Testis (tissue), 2 donors: ENCODE measurements at regions not wholly inside any gene's neighbourhood (a gene's known extent, or its start where the extent isn't known, plus 50 kb on each side); places are given as distances from the start of the nearest gene placed in this dataset.

Source experiments
- DNase-seq: peaks from one replicate; pipeline ENCODE4 v3.0.0-alpha.2; 2019
- H3K27ac ChIP-seq, 2 donors: fragments of 200-600 bp; sonication (generic); one replicate each; pipeline ENCODE4 v1.5.1; 2019
- H3K27me3 ChIP-seq: fragments of 200-600 bp; sonication (generic); one replicate; pipeline ENCODE4 v1.5.1; 2019
- H3K36me3 ChIP-seq: fragments of 200-600 bp; sonication (generic); one replicate; pipeline ENCODE4 v1.5.1; 2017; ENCODE audit warnings: low read depth; ENCODE audit errors: missing control alignments
- H3K4me1 ChIP-seq: fragments of 200-600 bp; sonication (generic); one replicate; pipeline ENCODE4 v1.5.1; 2019
- H3K4me3 ChIP-seq, 2 donors: fragments of 200-600 bp; sonication (generic); one replicate each; pipeline ENCODE4 v1.5.1; 2017 to 2019
- H3K9me3 ChIP-seq: fragments of 200-600 bp; sonication (generic); one replicate; pipeline ENCODE4 v1.5.1; 2017
- CTCF ChIP-seq, 3 experiments: fragments of 450-650 bp in 2 of 3; fragments of 200-600 bp in 1 of 3; sonication (generic) in 1 of 3; IDR thresholded peaks; one replicate each; pipeline ENCODE4 v1.5.1; 2016 to 2019; ENCODE audit warnings: antibody characterized with exemption in 3 of 3, mild to moderate bottlenecking in 2 of 3, moderate library complexity in 1 of 3
- POLR2A ChIP-seq: fragments of 450-650 bp; IDR thresholded peaks from one replicate; pipeline ENCODE4 v1.6.1; 2017; ENCODE audit warnings: antibody characterized with exemption, mild to moderate bottlenecking, moderate library complexity
- WGBS, 2 donors: methylation state at CpG; one replicate each; pipeline ENCODE4 v1.1.5; 2018; 5-methylcytosine and 5-hydroxymethylcytosine counted together
- intact Hi-C: fragments of 100-400 bp; cut with DNase I; formaldehyde crosslinking; loops from one replicate; pipeline ENCODE4 v1.15.1; 2023; ENCODE audit warnings: low total_unique reads

- intact Hi-C loops = no loop called here
- H3K4me1 ChIP-seq = no peaks in the 10 kb centered on the region
- TF ChIP-seq POLR2A = no peak
- H3K27ac ChIP-seq = no peak overlapping the region
- no peak overlapping the region for H3K4me3 ChIP-seq
- no peaks in the 10 kb centered on the region for H3K9me3 ChIP-seq
- H3K36me3 ChIP-seq = no peaks in the 10 kb centered on the region
- DNase-seq = no peak
- H3K27me3 ChIP-seq = no peaks in the 10 kb centered on the region
- 91 to 94% methylated on average over 2 of the region's 2 CpGs for WGBS, 2 donors
These were observed 162.3 kb downstream of the TGFB2 start for GRCh38 chr1:218507355-218508002.

- Histone ChIP-seq H3K36me3 (no peaks in the 10 kb centered on the region), H3K4me1 (no peaks in the 10 kb centered on the region), H3K27me3 (no peaks in the 10 kb centered on the region), H3K27ac (peak overlapping the region in 1 of 2 donors; percentile 44), H3K9me3 (no peaks in the 10 kb centered on the region), H3K4me3 (no peak overlapping the region)
- no peak for DNase-seq
- intact Hi-C loops = no loop called here
- 71 to 82% methylated on average over 6 of the region's 6 CpGs for WGBS, 2 donors
- TF ChIP-seq CTCF (IDR thresholded peaks at IDR 0.05) = no peak
- TF ChIP-seq POLR2A = no peak
These were observed 165.1 kb downstream of the TGFB2 start for GRCh38 chr1:218510153-218510772.

- H3K4me3 ChIP-seq = no peak overlapping the region
- H3K27ac ChIP-seq = no peak overlapping the region
- H3K36me3 ChIP-seq = no peaks in the 10 kb centered on the region
- TF ChIP-seq CTCF (IDR thresholded peaks at IDR 0.05) = no peak
- TF ChIP-seq POLR2A = no peak
- no peak for DNase-seq
- H3K9me3 ChIP-seq = no peaks in the 10 kb centered on the region
- intact Hi-C loops = no loop called here
- no peaks in the 10 kb centered on the region for H3K27me3 ChIP-seq
- WGBS, 2 donors = 94 to 96% methylated on average over 3 of the region's 3 CpGs
- no peaks in the 10 kb centered on the region for H3K4me1 ChIP-seq
These were observed 168.2 kb downstream of the TGFB2 start for GRCh38 chr1:218513328-218513727.

GRCh38 chr1:218514689-218515088 lies 169.6 kb downstream of the TGFB2 start:
- no peak for DNase-seq
- Histone ChIP-seq H3K27me3 (no peaks in the 10 kb centered on the region), H3K36me3 (no peaks in the 10 kb centered on the region), H3K4me3 (no peak overlapping the region), H3K27ac (no peak overlapping the region), H3K4me1 (no peaks in the 10 kb centered on the region), H3K9me3 (no peaks in the 10 kb centered on the region)
- intact Hi-C loops = no loop called here
- no peak for TF ChIP-seq CTCF (IDR thresholded peaks at IDR 0.05)
- TF ChIP-seq POLR2A = no peak
- WGBS, 2 donors = 94 to 97% methylated on average over 2 of the region's 2 CpGs

- intact Hi-C loops = no loop called here
- no peaks in the 10 kb centered on the region for H3K9me3 ChIP-seq
- WGBS, 2 donors = 76 to 82% methylated on average over 3 of the region's 3 CpGs
- H3K4me1 ChIP-seq = no peaks in the 10 kb centered on the region
- H3K36me3 ChIP-seq = no peaks in the 10 kb centered on the region
- H3K4me3 ChIP-seq = no peak overlapping the region
- H3K27me3 ChIP-seq = no peaks in the 10 kb centered on the region
- DNase-seq = no peak
- TF ChIP-seq CTCF (IDR thresholded peaks at IDR 0.05) (no peak), POLR2A (no peak)
- H3K27ac ChIP-seq = no peak overlapping the region
These were observed 171.4 kb downstream of the TGFB2 start for GRCh38 chr1:218516526-218516925.
